ENCODE measurements at regions not wholly inside any gene's neighbourhood (a gene's known extent, or its start where the extent isn't known, plus 50 kb on each side); places are given as distances from the start of the nearest gene placed in this dataset.

- no peaks in the 10 kb centered on the region for H3K36me3 ChIP-seq
- ATAC-seq (no peak), DNase-seq (no peak)
- H3K4me1 ChIP-seq = peaks cover 14% of the 10 kb centered on the region
- no peak overlapping the region for H3K4me3 ChIP-seq
- no peaks in the 10 kb centered on the region for H3K27me3 ChIP-seq
- no peak overlapping the region for H3K27ac ChIP-seq
- no peaks in the 10 kb centered on the region for H3K9me3 ChIP-seq
- intact Hi-C loops (cut with DNase I) = no loop called here
- TF ChIP-seq, protein P1, sequence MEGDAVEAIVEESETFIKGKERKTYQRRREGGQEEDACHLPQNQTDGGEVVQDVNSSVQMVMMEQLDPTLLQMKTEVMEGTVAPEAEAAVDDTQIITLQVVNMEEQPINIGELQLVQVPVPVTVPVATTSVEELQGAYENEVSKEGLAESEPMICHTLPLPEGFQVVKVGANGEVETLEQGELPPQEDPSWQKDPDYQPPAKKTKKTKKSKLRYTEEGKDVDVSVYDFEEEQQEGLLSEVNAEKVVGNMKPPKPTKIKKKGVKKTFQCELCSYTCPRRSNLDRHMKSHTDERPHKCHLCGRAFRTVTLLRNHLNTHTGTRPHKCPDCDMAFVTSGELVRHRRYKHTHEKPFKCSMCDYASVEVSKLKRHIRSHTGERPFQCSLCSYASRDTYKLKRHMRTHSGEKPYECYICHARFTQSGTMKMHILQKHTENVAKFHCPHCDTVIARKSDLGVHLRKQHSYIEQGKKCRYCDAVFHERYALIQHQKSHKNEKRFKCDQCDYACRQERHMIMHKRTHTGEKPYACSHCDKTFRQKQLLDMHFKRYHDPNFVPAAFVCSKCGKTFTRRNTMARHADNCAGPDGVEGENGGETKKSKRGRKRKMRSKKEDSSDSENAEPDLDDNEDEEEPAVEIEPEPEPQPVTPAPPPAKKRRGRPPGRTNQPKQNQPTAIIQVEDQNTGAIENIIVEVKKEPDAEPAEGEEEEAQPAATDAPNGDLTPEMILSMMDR (IDR thresholded peaks at IDR 0.05) = no peak
Observed at GRCh38 chr1:58939146-58939545, 155.3 kb upstream of the JUN start.

- DNase-seq = no peak
- TF ChIP-seq, protein P1 (IDR thresholded peaks at IDR 0.05) = no peak
Observed at GRCh38 chr1:58939666-58940370, 156.0 kb upstream of the JUN start.

GRCh38 chr1:58941471-58942289, 157.8 kb upstream of the JUN start:
- intact Hi-C loops (cut with DNase I) = no loop called here
- no peak for DNase-seq

More at GRCh38 chr1:58939666-58940370, 156.0 kb upstream of the JUN start:
- Histone ChIP-seq H3K27me3 (no peaks in the 10 kb centered on the region), H3K27ac (no peak overlapping the region), H3K4me3 (no peak overlapping the region), H3K4me1 (peaks cover 14% of the 10 kb centered on the region), H3K36me3 (no peaks in the 10 kb centered on the region), H3K9me3 (no peaks in the 10 kb centered on the region)
- intact Hi-C loops (cut with DNase I) = no loop called here
- no peak for ATAC-seq

DNA sequence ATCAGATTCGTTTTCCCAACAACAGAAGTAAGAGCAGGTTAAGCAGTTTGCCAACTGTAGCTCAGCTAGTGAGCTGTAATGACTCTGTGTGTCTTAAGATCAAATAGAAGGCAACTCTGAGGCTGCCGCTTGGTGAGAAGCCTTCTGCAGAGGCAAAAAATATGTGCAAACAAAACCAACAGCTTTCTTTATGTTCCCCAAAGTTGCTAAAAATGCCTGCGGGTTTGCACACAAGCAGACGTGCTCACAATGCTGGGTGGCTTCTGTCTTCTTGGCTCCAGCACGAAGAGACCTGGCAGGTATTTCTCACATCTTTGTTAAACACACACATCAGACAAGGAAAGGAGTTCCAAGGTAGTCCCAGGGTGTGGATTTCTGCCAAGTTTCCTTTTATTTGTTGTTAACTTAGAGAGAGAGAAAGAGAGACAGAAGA, 158.9 kb upstream of the JUN start:
- H3K27me3 ChIP-seq = no peaks in the 10 kb centered on the region
- DNase-seq (no peak), ATAC-seq (no peak)
- no peaks in the 10 kb centered on the region for H3K36me3 ChIP-seq
- no peaks in the 10 kb centered on the region for H3K9me3 ChIP-seq
- H3K4me1 ChIP-seq = peaks cover 14% of the 10 kb centered on the region
- TF ChIP-seq, protein P1 (IDR thresholded peaks at IDR 0.05) = no peak
- intact Hi-C loops (cut with DNase I) = no loop called here
- no peak overlapping the region for H3K27ac ChIP-seq
- no peak overlapping the region for H3K4me3 ChIP-seq

More at GRCh38 chr1:58941471-58942289, 157.8 kb upstream of the JUN start:
- TF ChIP-seq, protein P1 (IDR thresholded peaks at IDR 0.05) = no peak
- Histone ChIP-seq H3K4me3 (no peak overlapping the region), H3K36me3 (no peaks in the 10 kb centered on the region), H3K27ac (peak overlapping the region; percentile 30), H3K9me3 (no peaks in the 10 kb centered on the region), H3K4me1 (peaks cover 14% of the 10 kb centered on the region), H3K27me3 (no peaks in the 10 kb centered on the region)
- ATAC-seq = peak; percentile 32

GRCh38 chr1:58943776-58944175, 159.9 kb upstream of the JUN start:
- DNase-seq = no peak
- Histone ChIP-seq H3K4me3 (no peak overlapping the region), H3K9me3 (no peaks in the 10 kb centered on the region), H3K27ac (no peak overlapping the region), H3K27me3 (no peaks in the 10 kb centered on the region), H3K4me1 (peaks cover 14% of the 10 kb centered on the region), H3K36me3 (no peaks in the 10 kb centered on the region)
- TF ChIP-seq, protein P1 (IDR thresholded peaks at IDR 0.05) = no peak
- intact Hi-C loops (cut with DNase I) = no loop called here
- ATAC-seq = no peak
